Brain microvascular endothelial cell (primary cell): ENCODE measurements at regions not wholly inside any gene's neighbourhood (a gene's known extent, or its start where the extent isn't known, plus 50 kb on each side); places are given as distances from the start of the nearest gene placed in this dataset.

Experiments used
- DNase-seq: peaks from one replicate; pipeline ENCODE4 v3.0.0-alpha.2; 2020
- H3K27ac ChIP-seq: fragments of 250-450 bp; sonication (Bioruptor Pico); 2 replicates; pipeline ENCODE4 v1.5.1; 2020; ENCODE audit warnings: mild to moderate bottlenecking, moderate library complexity
- H3K27me3 ChIP-seq: fragments of 250-450 bp; sonication (Bioruptor Pico); replicated peaks from 2 replicates; pipeline ENCODE4 v1.5.1; 2020; ENCODE audit warnings: mild to moderate bottlenecking
- H3K36me3 ChIP-seq: fragments of 250-450 bp; sonication (Bioruptor Pico); replicated peaks from 2 replicates; pipeline ENCODE4 v1.5.1; 2020; ENCODE audit warnings: mild to moderate bottlenecking
- H3K4me3 ChIP-seq: 2 replicates; pipeline ENCODE4 v1.5.1; 2011; ENCODE audit warnings: low read depth, mild to moderate bottlenecking, control low read depth, low read length, moderate library complexity
- in situ Hi-C: cut with HindIII; loops from 2 replicates; pipeline ENCODE4 v1.10.0; 2017; ENCODE audit warnings: low sequenced_read_pairs, low pct_ligation_motif_present
- TF ChIP-seq, protein P1 (sequence below): IDR thresholded peaks from 2 replicates; pipeline ENCODE4 v1.5.1; 2011; ENCODE audit warnings: low read depth, mild to moderate bottlenecking, moderate library complexity, low read length, control low read depth, inconsistent platforms; ENCODE audit errors: missing control alignments

DNA sequence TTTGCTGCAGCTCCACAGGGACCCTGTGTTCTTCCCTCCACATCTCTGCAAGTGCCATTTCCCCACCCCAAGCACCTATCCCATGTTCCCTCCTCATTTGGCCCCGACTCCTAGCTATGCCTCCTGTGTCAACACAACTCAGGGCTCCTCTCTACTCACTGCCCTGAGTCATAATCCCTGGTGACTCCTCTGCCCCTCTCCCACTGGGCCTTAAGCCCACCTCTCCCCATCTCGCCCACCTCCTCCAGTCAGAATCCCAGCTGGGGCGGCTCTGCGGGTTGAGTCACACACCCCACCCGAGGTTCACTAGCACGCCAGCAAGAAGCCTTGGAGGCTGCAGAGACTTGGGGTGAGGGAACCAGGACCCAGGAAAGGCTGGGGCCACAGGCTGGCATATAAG is 346.2 kb downstream of the FOXL1 start:
- Histone ChIP-seq H3K4me3 (no peak overlapping the region), H3K27me3 (no peaks in the 10 kb centered on the region), H3K27ac (peak overlapping the region; percentile 65), H3K36me3 (no peaks in the 10 kb centered on the region)
- in situ Hi-C loops, result no loop called here
- DNase-seq, result peak; percentile 76
- TF ChIP-seq, protein P1, sequence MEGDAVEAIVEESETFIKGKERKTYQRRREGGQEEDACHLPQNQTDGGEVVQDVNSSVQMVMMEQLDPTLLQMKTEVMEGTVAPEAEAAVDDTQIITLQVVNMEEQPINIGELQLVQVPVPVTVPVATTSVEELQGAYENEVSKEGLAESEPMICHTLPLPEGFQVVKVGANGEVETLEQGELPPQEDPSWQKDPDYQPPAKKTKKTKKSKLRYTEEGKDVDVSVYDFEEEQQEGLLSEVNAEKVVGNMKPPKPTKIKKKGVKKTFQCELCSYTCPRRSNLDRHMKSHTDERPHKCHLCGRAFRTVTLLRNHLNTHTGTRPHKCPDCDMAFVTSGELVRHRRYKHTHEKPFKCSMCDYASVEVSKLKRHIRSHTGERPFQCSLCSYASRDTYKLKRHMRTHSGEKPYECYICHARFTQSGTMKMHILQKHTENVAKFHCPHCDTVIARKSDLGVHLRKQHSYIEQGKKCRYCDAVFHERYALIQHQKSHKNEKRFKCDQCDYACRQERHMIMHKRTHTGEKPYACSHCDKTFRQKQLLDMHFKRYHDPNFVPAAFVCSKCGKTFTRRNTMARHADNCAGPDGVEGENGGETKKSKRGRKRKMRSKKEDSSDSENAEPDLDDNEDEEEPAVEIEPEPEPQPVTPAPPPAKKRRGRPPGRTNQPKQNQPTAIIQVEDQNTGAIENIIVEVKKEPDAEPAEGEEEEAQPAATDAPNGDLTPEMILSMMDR, result no peak

DNA sequence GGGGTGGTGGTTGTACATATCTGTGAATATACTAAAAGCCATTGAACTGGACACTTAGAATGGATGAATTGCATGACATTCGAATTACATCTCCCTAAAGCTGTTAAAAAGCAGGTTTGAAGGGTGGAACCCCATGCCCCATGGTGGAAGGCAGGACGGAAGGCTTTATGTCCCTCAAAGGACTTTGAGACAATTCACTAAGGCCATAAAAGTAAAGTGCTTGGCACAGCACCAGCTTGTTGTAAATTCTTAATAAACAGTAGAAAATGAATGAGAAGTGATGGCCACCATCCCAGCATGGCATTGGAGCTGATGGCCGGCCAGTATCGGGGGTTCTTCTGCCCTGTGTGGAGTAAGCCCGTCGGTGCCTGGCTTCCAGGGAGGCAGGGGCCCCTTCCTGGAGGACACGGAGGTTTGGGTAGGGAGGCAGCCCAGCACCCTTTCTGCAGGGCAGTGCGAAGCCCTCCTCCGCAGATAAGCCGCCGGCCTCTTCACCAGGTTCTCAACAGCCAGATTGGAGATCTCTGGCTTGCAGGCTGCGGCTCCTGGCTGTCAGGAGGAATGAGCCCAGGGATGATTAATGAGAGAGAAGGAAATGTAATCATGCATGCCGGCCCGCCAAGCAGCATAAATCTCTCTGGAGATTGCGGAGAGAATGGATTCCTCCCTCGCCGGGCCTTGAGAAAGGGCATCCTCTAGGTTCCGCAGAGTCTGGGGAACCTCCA is 346.9 kb downstream of the FOXL1 start:
- H3K27me3 ChIP-seq, result no peaks in the 10 kb centered on the region
- in situ Hi-C loops, result no loop called here
- peak; percentile 43 for DNase-seq
- no peaks in the 10 kb centered on the region for H3K36me3 ChIP-seq
- H3K4me3 ChIP-seq, result no peak overlapping the region
- peak overlapping the region; percentile 65 for H3K27ac ChIP-seq
- TF ChIP-seq, protein P1, result no peak

DNA sequence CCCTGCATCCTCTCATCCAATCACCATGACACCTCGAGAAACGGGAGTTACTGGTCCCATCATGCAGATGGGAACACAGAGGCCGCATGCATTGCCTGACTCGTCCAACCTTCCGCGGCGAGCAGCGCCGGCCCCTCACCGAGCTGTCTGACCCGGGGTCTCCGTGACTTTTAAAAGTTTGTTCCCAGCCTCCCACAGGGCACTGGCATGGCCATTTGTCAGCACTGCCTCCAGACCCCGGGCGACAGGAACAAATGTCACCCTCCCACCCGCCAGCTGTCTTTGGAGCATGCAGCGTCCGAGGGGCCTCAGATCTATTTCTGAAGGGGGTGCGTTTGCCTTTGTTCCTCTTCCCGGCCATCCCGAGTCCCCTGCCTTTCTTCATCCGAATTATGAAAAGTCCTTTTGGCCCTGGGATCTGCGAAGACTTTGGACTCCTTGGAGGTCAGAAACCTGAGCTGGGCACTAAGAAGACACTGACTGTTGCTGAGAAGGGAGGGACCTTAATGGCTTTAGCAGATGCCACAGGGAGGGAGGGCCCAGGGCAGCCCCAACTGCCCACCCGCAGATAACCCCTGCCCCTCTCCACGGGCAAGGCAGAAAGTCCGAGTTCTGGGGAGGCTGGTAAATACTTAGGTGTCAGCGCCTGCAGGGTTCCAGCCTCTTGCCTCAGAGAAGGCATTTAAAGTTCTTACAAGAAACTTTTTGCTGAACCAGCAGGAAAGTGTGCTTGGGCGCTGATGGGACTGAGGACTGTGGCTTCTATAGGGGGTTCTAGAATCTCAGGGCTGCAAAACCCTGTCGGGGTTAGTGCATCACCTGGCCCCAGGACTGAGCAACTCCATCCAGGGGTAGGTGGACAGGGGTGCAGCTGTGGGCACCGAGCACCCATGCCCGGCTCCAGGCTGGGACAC is 348.1 kb downstream of the FOXL1 start:
- TF ChIP-seq, protein P1, result no peak
- H3K36me3 ChIP-seq, result no peaks in the 10 kb centered on the region
- H3K27ac ChIP-seq, result no peak overlapping the region
- H3K27me3 ChIP-seq, result no peaks in the 10 kb centered on the region
- H3K4me3 ChIP-seq, result no peak overlapping the region
- in situ Hi-C loops, result no loop called here
- no peak for DNase-seq

DNA sequence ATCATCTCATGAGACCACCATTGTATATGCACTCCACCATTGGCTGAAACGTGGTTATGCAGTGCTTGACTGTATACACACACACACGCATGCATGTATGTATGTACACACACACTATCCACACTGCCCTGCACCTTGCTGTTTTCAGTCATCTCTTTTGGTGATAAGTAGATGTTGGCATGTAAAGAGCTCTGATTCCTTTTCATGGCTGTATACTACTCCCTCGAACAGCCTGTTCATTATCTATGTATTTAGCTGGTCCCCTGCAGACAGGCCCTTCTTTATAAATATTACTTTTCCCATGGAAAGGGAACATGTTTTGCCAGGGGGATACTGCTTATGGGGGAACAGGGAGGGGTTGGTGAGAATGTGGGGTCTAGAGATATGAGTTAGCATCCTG is 349.4 kb downstream of the FOXL1 start:
- Histone ChIP-seq H3K36me3 (no peaks in the 10 kb centered on the region), H3K27ac (no peak overlapping the region), H3K4me3 (no peak overlapping the region), H3K27me3 (no peaks in the 10 kb centered on the region)
- TF ChIP-seq, protein P1, result no peak
- in situ Hi-C loops, result no loop called here
- DNase-seq, result no peak

DNA sequence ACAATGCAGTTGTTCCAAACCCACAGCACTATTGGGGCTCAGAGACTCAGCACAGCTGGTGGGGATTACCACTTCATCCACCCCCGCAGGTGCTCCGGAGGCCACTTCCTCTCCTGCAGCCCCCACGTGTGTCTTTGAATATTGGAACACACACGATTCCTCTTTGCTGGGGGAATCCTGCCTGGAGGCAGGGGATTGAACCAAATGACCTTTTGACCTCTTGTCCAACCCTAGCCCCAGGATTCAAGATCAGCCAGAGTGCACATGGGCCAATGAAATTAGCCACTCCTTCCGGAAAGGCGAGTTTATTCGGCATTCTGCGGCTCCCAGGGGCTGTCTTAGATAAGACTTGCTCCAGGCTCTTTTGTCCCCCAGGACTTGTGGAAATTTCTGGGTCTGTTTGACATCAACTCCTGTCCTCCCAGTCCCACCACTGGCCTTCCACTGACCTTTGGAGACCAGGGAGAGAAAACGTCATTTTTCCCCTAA is 350.2 kb downstream of the FOXL1 start:
- Histone ChIP-seq H3K27ac (peak overlapping the region; percentile 90), H3K36me3 (no peaks in the 10 kb centered on the region), H3K4me3 (no peak overlapping the region), H3K27me3 (no peaks in the 10 kb centered on the region)
- in situ Hi-C loops, result no loop called here
- peak; percentile 22 for DNase-seq
- TF ChIP-seq, protein P1, result no peak
